GM12874 (cell line): ENCODE measurements at regions not wholly inside any gene's neighbourhood (a gene's known extent, or its start where the extent isn't known, plus 50 kb on each side); places are given as distances from the start of the nearest gene placed in this dataset.

ENCODE experiments used
- TF ChIP-seq, protein P1 (sequence below): IDR thresholded peaks from 2 replicates; pipeline ENCODE4 v1.5.1; 2011; ENCODE audit warnings: low read depth, mild to moderate bottlenecking, control low read depth, low read length, moderate library complexity; ENCODE audit not compliant: insufficient read depth

DNA sequence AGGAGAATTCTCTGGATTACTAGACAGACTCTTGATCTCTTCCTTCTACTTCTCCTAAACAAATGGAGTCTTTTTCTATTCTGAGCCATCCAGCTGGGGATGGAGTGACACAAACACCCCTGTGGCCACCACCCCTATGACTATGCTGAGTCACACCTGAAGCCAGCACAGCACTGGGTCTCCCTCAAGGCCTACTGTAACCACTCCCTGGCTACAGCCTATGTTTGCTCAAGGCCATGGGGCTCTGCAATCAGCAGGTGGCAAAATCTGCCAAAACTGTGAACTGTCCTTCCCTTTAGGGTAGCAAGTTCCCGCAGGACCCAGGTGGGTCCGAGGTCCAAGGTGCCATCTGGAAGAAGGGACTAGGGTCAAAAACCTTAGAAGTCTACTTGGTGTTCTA lies 132.3 kb downstream of the TINAG start:
- TF ChIP-seq, protein P1, sequence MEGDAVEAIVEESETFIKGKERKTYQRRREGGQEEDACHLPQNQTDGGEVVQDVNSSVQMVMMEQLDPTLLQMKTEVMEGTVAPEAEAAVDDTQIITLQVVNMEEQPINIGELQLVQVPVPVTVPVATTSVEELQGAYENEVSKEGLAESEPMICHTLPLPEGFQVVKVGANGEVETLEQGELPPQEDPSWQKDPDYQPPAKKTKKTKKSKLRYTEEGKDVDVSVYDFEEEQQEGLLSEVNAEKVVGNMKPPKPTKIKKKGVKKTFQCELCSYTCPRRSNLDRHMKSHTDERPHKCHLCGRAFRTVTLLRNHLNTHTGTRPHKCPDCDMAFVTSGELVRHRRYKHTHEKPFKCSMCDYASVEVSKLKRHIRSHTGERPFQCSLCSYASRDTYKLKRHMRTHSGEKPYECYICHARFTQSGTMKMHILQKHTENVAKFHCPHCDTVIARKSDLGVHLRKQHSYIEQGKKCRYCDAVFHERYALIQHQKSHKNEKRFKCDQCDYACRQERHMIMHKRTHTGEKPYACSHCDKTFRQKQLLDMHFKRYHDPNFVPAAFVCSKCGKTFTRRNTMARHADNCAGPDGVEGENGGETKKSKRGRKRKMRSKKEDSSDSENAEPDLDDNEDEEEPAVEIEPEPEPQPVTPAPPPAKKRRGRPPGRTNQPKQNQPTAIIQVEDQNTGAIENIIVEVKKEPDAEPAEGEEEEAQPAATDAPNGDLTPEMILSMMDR: no peak

DNA sequence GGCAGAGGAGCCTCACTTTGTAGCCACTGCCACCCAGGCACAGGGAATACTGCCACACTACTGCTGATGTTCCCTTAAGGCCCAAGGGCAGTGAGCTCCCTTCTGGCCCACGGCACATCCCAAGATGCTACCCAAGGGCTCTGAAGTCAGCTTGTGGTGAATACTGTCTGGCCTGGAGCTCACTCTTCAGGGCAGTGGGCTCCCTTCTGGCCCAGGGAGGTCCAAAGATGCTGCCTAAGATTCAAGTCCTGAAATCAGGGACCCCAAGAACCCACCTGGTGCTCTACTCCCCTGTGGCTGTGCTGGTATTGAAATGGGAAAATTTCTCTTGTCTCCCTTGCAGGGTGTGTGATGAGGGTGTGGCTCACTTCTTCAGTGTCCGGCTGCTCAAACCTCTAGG lies 132.8 kb downstream of the TINAG start:
- TF ChIP-seq, protein P1: no peak

DNA sequence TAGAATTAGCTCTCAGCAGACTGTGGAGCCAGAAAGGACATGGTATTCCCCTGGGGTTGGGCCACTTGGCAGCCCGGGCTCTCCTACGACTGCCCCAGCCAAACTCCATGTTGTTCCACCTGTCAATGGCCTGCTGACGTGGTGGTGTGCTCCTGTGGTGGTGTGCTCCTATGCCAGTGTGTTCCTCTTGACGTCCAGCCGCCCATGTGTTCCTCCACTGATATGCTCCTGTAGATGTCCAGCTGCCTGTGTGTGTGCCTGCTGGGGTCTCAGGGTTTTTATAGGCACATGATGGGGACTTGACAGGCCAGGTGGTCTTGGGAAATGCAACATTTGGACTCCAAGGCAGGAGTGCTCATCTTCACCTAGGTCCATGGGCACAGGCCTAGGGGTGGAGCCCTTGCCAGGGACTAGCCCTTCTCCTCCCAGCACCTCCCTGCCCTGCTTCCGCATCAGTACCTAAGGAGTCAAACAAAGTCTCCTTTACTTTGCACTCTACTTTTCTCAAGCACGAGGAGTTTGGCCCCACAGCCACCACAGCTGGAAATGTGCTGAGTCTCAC lies 133.5 kb downstream of the TINAG start:
- TF ChIP-seq, protein P1: no peak

DNA sequence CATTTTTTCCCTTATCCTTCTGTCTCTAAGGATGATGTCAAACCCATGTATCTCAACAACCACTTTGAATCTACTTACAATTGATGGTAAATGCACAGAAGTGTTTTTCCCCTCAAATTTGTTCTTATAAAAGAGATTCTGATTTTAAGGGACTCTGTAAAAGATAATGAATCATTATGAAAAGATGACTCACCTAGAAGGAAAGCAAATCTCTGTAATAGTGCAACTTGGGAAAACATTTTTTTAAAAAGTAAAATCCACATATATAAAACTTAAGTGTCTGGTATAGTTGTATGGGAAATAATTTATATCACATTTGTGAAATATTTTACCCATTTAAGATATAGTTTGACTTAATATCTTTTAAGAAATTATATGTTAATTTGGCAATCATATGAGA lies 137.0 kb downstream of the TINAG start:
- TF ChIP-seq, protein P1: no peak

DNA sequence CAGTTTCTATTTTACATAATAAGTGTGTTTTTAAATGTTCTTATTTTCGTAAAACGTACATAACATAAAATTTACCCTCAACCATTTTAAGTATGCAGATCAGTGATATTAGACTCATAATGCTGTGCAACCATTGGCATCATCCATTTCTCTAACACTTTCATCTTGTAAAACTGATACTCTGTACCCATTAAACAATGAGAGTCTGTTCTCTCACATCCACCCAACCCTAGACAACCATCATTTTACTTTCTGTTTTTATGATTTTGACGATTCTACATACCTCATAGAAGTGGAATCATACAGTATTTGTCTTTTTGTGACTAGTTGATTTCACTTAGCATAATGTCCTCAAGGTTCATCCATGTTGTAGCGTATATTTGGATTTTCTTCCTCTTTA lies 140.4 kb downstream of the TINAG start:
- TF ChIP-seq, protein P1: no peak

DNA sequence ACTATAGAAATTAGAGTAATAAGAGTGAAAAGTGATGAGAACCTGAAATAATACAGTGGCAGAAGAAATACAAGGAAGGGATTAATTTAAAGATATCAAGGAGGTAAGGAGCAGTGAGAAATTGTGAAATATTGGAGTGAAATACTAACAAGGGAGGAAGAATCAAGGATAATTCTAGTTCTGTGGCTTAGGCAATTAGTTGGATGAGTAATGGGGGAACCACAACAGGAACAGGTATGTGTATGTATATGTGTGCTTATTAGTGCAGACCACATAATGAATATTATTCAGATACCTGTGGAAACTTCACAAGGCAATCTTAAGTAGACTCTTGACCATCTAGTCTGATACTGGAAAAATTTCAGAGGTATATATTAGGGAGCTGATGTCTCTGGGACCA lies 143.3 kb downstream of the TINAG start:
- TF ChIP-seq, protein P1: no peak

DNA sequence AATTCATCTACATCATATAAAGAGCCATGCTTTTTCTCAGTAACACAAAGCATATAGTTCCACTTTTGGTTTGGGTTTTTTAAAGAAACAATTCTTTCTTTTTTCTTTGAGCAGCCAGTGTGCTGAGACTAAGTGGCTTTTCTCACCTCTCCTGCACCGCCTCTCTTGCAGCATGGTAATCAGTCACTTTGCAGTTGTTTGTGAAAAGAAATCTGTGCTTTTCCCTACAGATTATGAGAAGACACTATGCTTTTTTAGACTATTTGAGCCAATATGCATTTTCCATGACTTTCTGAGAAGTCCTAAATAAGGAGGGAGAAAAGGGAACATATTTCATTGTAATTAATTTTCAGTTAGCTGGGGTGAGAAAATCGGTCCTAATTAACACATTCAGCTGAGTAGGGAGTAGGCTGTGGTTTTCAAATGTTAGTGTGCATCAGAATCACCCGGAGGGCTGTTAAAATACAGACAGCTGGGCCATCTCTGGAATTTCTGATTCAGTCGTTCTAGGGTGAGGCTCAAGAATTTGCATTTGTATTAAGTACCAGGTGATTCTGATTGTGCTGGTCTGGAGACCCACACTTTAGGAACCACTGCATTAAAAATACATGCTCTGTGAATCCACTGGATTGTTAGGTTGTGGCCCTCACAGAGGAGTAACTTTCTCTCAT lies 155.2 kb downstream of the TINAG start:
- TF ChIP-seq, protein P1: no peak
